Activated T-cell treated with anti-CD3 and anti-CD28 coated beads, Interleukin-2, amount 50 U/mL, for 72 hours (primary cell): ENCODE measurements at regions not wholly inside any gene's neighbourhood (a gene's known extent, or its start where the extent isn't known, plus 50 kb on each side); places are given as distances from the start of the nearest gene placed in this dataset.

Experiments used
- ATAC-seq, 2 donors: fragments of 150-1000 bp; cut with Tn5 transposase; replicated peaks in 1 of 2; 2 replicates each; pipeline ENCODE4 v1.10.0; 2021; ENCODE audit warnings: moderate library complexity in 2 of 2, mild to moderate bottlenecking in 1 of 2
- DNase-seq, 2 donors: peaks; one replicate each; pipeline ENCODE4 v3.0.0; 2021 to 2022; ENCODE audit warnings: mixed read lengths in 1 of 2
- H3K27ac Mint-ChIP-seq: one replicate; pipeline ENCODE4 v1.8.0; 2022; ENCODE audit warnings: mild to moderate bottlenecking, moderate library complexity, mixed read lengths
- H3K27me3 Mint-ChIP-seq: one replicate; pipeline ENCODE4 v1.8.0; 2022; ENCODE audit warnings: low read depth, mixed read lengths
- H3K36me3 Mint-ChIP-seq, 2 donors: one replicate each; pipeline ENCODE4 v1.8.0; 2022; ENCODE audit warnings: mixed read lengths in 2 of 2, mild to moderate bottlenecking in 1 of 2; ENCODE audit not compliant: insufficient read depth in 2 of 2
- H3K4me1 Mint-ChIP-seq: one replicate; pipeline ENCODE4 v1.8.0; 2022; ENCODE audit warnings: low read depth, mixed read lengths
- H3K4me3 Mint-ChIP-seq, 2 donors: one replicate each; pipeline ENCODE4 v1.8.0; 2022; ENCODE audit warnings: mild to moderate bottlenecking in 2 of 2, mixed read lengths in 2 of 2, moderate library complexity in 2 of 2
- H3K9me3 Mint-ChIP-seq, 2 donors: one replicate each; pipeline ENCODE4 v1.8.0; 2022; ENCODE audit warnings: mixed read lengths in 2 of 2

GRCh38 chr3:34005886-34006285, 207.5 kb downstream of the PDCD6IP start:
- ATAC-seq = no peak
- no peak overlapping the region for H3K27ac Mint-ChIP-seq
- H3K27me3 Mint-ChIP-seq = peaks cover 5% of the 10 kb centered on the region
- DNase-seq = no peak
- no peaks in the 10 kb centered on the region for H3K36me3 Mint-ChIP-seq
- peaks cover 0 to under 1% of the 10 kb centered on the region in 2 donors for H3K9me3 Mint-ChIP-seq
- no peak overlapping the region for H3K4me3 Mint-ChIP-seq
- peaks cover 6% of the 10 kb centered on the region for H3K4me1 Mint-ChIP-seq

- Mint-ChIP-seq H3K27me3 (peaks cover 5% of the 10 kb centered on the region), H3K9me3 (no peaks in the 10 kb centered on the region), H3K4me3 (no peak overlapping the region), H3K27ac (no peak overlapping the region), H3K36me3 (no peaks in the 10 kb centered on the region), H3K4me1 (peaks cover 6% of the 10 kb centered on the region)
- no peak for ATAC-seq
- no peak for DNase-seq
Observed at GRCh38 chr3:34008191-34008590, 209.8 kb downstream of the PDCD6IP start.

- H3K36me3 Mint-ChIP-seq = no peaks in the 10 kb centered on the region
Observed at GRCh38 chr3:34008836-34009809, 210.7 kb downstream of the PDCD6IP start.

GRCh38 chr3:34011171-34012101, 213.0 kb downstream of the PDCD6IP start:
- DNase-seq (no peak), ATAC-seq (no peak)
- no peak overlapping the region for H3K4me3 Mint-ChIP-seq
- no peaks in the 10 kb centered on the region for H3K4me1 Mint-ChIP-seq
- H3K36me3 Mint-ChIP-seq = no peaks in the 10 kb centered on the region
- no peak overlapping the region for H3K27ac Mint-ChIP-seq
- H3K9me3 Mint-ChIP-seq = no peaks in the 10 kb centered on the region
- peaks cover 5% of the 10 kb centered on the region for H3K27me3 Mint-ChIP-seq

More at GRCh38 chr3:34008836-34009809, 210.7 kb downstream of the PDCD6IP start:
- Mint-ChIP-seq H3K9me3 (no peaks in the 10 kb centered on the region), H3K27me3 (peaks cover 5% of the 10 kb centered on the region), H3K4me3 (no peak overlapping the region), H3K4me1 (no peaks in the 10 kb centered on the region), H3K27ac (no peak overlapping the region)
- no peak for ATAC-seq
- no peak for DNase-seq

- Mint-ChIP-seq H3K4me1 (peaks cover 5% of the 10 kb centered on the region), H3K27me3 (peaks cover 5% of the 10 kb centered on the region), H3K36me3 (no peaks in the 10 kb centered on the region), H3K4me3 (no peak overlapping the region), H3K9me3 (no peaks in the 10 kb centered on the region), H3K27ac (no peak overlapping the region)
- no peak for DNase-seq
- no peak for ATAC-seq
Observed at GRCh38 chr3:34012102-34012461, 213.7 kb downstream of the PDCD6IP start.

GRCh38 chr3:34013818-34014570, 215.6 kb downstream of the PDCD6IP start:
- ATAC-seq (no peak), DNase-seq (no peak)
- peaks cover 4% of the 10 kb centered on the region for H3K27me3 Mint-ChIP-seq
- H3K27ac Mint-ChIP-seq = no peak overlapping the region
- no peak overlapping the region for H3K4me3 Mint-ChIP-seq
- H3K9me3 Mint-ChIP-seq = no peaks in the 10 kb centered on the region
- H3K36me3 Mint-ChIP-seq = no peaks in the 10 kb centered on the region
- H3K4me1 Mint-ChIP-seq = peaks cover 10% of the 10 kb centered on the region

- DNase-seq = no peak
- no peaks in the 10 kb centered on the region for H3K27me3 Mint-ChIP-seq
- no peak overlapping the region for H3K4me3 Mint-ChIP-seq
- H3K4me1 Mint-ChIP-seq = peaks cover 10% of the 10 kb centered on the region
- no peaks in the 10 kb centered on the region for H3K36me3 Mint-ChIP-seq
- no peak for ATAC-seq
- H3K9me3 Mint-ChIP-seq = no peaks in the 10 kb centered on the region
- no peak overlapping the region for H3K27ac Mint-ChIP-seq
Observed at GRCh38 chr3:34015204-34016142, 217.0 kb downstream of the PDCD6IP start.

GRCh38 chr3:34016925-34017587, 218.6 kb downstream of the PDCD6IP start:
- Mint-ChIP-seq H3K27ac (peak overlapping the region; percentile 72), H3K36me3 (no peaks in the 10 kb centered on the region), H3K27me3 (no peaks in the 10 kb centered on the region), H3K4me3 (peak overlapping the region; percentile 8 to 17), H3K4me1 (peaks cover 20% of the 10 kb centered on the region), H3K9me3 (no peaks in the 10 kb centered on the region)
- ATAC-seq (peak; percentile 15 to 38), DNase-seq (no peak)

GRCh38 chr3:34017757-34018156, 219.3 kb downstream of the PDCD6IP start:
- Mint-ChIP-seq H3K9me3 (no peaks in the 10 kb centered on the region), H3K27ac (no peak overlapping the region), H3K27me3 (no peaks in the 10 kb centered on the region)

GRCh38 chr3:34019158-34019557, 220.7 kb downstream of the PDCD6IP start:
- H3K27me3 Mint-ChIP-seq = no peaks in the 10 kb centered on the region
- no peak overlapping the region for H3K4me3 Mint-ChIP-seq
- no peak for DNase-seq
- H3K36me3 Mint-ChIP-seq = no peaks in the 10 kb centered on the region
- ATAC-seq = no peak
- no peak overlapping the region for H3K27ac Mint-ChIP-seq
- no peaks in the 10 kb centered on the region for H3K9me3 Mint-ChIP-seq
- peaks cover 20% of the 10 kb centered on the region for H3K4me1 Mint-ChIP-seq

More at GRCh38 chr3:34017757-34018156, 219.3 kb downstream of the PDCD6IP start:
- DNase-seq (no peak), ATAC-seq (no peak)
- no peak overlapping the region for H3K4me3 Mint-ChIP-seq
- H3K36me3 Mint-ChIP-seq = no peaks in the 10 kb centered on the region
- H3K4me1 Mint-ChIP-seq = peaks cover 20% of the 10 kb centered on the region

- Mint-ChIP-seq H3K36me3 (no peaks in the 10 kb centered on the region), H3K9me3 (no peaks in the 10 kb centered on the region), H3K27me3 (no peaks in the 10 kb centered on the region), H3K4me3 (no peak overlapping the region), H3K27ac (no peak overlapping the region), H3K4me1 (peaks cover 20% of the 10 kb centered on the region)
- DNase-seq (no peak), ATAC-seq (no peak)
Observed at GRCh38 chr3:34020170-34020569, 221.7 kb downstream of the PDCD6IP start.
